Fibroblast of villous mesenchyme (primary cell): ENCODE measurements at regions not wholly inside any gene's neighbourhood (a gene's known extent, or its start where the extent isn't known, plus 50 kb on each side); places are given as distances from the start of the nearest gene placed in this dataset.

ENCODE experiments used
- DNase-seq: peaks from one replicate; pipeline ENCODE4 v3.0.0-alpha.2; 2010; ENCODE audit warnings: low read depth
- H3K4me3 ChIP-seq: 2 replicates; pipeline ENCODE4 v1.5.1; 2011; ENCODE audit warnings: low read depth, mild to moderate bottlenecking, low read length
- CTCF ChIP-seq: IDR thresholded peaks from 2 replicates; pipeline ENCODE4 v1.5.1; 2012; ENCODE audit warnings: low read depth, mild to moderate bottlenecking, low read length; ENCODE audit not compliant: insufficient read depth

- no peak for TF ChIP-seq CTCF
- H3K4me3 ChIP-seq = no peak overlapping the region
- no peak for DNase-seq
These were observed 411.2 kb downstream of the VPS13C start for GRCh38 chr15:61649046-61649445.

- no peak for DNase-seq
- no peak for TF ChIP-seq CTCF
- no peak overlapping the region for H3K4me3 ChIP-seq
These were observed 415.4 kb upstream of the RORA start for GRCh38 chr15:61644550-61644949.

- no peak for DNase-seq
- TF ChIP-seq CTCF = no peak
- no peak overlapping the region for H3K4me3 ChIP-seq
These were observed 412.5 kb upstream of the RORA start for GRCh38 chr15:61641645-61642044.

GRCh38 chr15:61640756-61641155 is 411.7 kb upstream of the RORA start:
- H3K4me3 ChIP-seq = no peak overlapping the region
- DNase-seq = no peak
- TF ChIP-seq CTCF = no peak

GRCh38 chr15:61639491-61639890 is 410.4 kb upstream of the RORA start:
- TF ChIP-seq CTCF = no peak
- DNase-seq = no peak
- H3K4me3 ChIP-seq = no peak overlapping the region

GRCh38 chr15:61634837-61635236 is 405.7 kb upstream of the RORA start:
- no peak for TF ChIP-seq CTCF
- no peak overlapping the region for H3K4me3 ChIP-seq

GRCh38 chr15:61633951-61634350 is 404.8 kb upstream of the RORA start:
- no peak for DNase-seq
- no peak overlapping the region for H3K4me3 ChIP-seq
- no peak for TF ChIP-seq CTCF

More at GRCh38 chr15:61634837-61635236, 405.7 kb upstream of the RORA start:
- no peak for DNase-seq
